MM.1S (cell line): ENCODE measurements at regions not wholly inside any gene's neighbourhood (a gene's known extent, or its start where the extent isn't known, plus 50 kb on each side); places are given as distances from the start of the nearest gene placed in this dataset.

ENCODE experiments used
- CTCF ChIP-seq: fragments of 300-600 bp; sonication (generic); IDR thresholded peaks from 2 replicates; pipeline ENCODE4 v1.5.1; 2016; ENCODE audit warnings: antibody characterized with exemption, low read length, mixed read lengths
- EZH2 ChIP-seq: fragments of 300-600 bp; sonication (generic); optimal IDR thresholded peaks from 2 replicates; pipeline ENCODE3; 2017; ENCODE audit warnings: low read depth, mild to moderate bottlenecking, antibody characterized with exemption, low read length, mixed read lengths
- EZH2phosphoT487 ChIP-seq: fragments of 300-600 bp; sonication (generic); IDR thresholded peaks from 2 replicates; pipeline ENCODE4 v1.6.1; 2018; ENCODE audit warnings: antibody characterized with exemption, low read length

GRCh38 chr1:119217309-119217828 lies 76.9 kb upstream of the WARS2 start:
- TF ChIP-seq CTCF: no peak
- no peak for TF ChIP-seq EZH2
- TF ChIP-seq EZH2phosphoT487: no peak
